K562 (cell line): ENCODE measurements at regions not wholly inside any gene's neighbourhood (a gene's known extent, or its start where the extent isn't known, plus 50 kb on each side); places are given as distances from the start of the nearest gene placed in this dataset.

Experiments used
- FOXK1 ChIP-seq: sonication (generic); formaldehyde crosslinking; IDR thresholded peaks from 2 replicates; pipeline ENCODE4 v1.8.0; 2022; ENCODE audit warnings: missing genetic modification reagents, mild to moderate bottlenecking, borderline replicate concordance
- HMG20A ChIP-seq: fragments of 450-650 bp; formaldehyde crosslinking; conservative IDR thresholded peaks from 2 replicates; pipeline ENCODE4 v1.4.0; 2020; ENCODE audit warnings: mild to moderate bottlenecking, mixed read lengths
- MTF1 ChIP-seq: fragments of 250-450 bp; sonication (Bioruptor Pico); IDR thresholded peaks from 2 replicates; pipeline ENCODE4 v1.9.0; 2021; ENCODE audit warnings: moderate library complexity, mild to moderate bottlenecking, inconsistent platforms, borderline replicate concordance
- PRMT5 ChIP-seq: sonication (generic); formaldehyde crosslinking; IDR thresholded peaks from 2 replicates; pipeline ENCODE4 v1.5.0; 2020; ENCODE audit warnings: missing genetic modification reagents
- RCOR1 ChIP-seq, 2 experiments: IDR thresholded peaks; 2 replicates each; pipeline ENCODE4 v1.6.1; 2012; ENCODE audit warnings: low read depth in 2 of 2, low read length in 2 of 2, borderline replicate concordance in 1 of 2, improper control_type of control experiment in 1 of 2
- SLC30A9 ChIP-seq: fragments of 250-450 bp; sonication (Bioruptor Pico); IDR thresholded peaks from 2 replicates; pipeline ENCODE4 v1.8.0; 2022; ENCODE audit warnings: mild to moderate bottlenecking, moderate library complexity
- TF ChIP-seq, protein P1 (sequence below), 2 experiments: fragments of 450-650 bp; formaldehyde crosslinking in 1 of 2; IDR thresholded peaks; 2 replicates each; pipeline versions ENCODE4 v1.4.0 to v1.6.1; 2014 to 2020; ENCODE audit warnings: mild to moderate bottlenecking in 2 of 2, borderline replicate concordance in 1 of 2, low read depth in 1 of 2
- TF ChIP-seq, protein P2 (sequence below), 3 experiments: IDR thresholded peaks in 2 of 3; conservative IDR thresholded peaks in 1 of 3; 2 replicates each; pipeline ENCODE4 v1.5.1; 2011 to 2012; ENCODE audit warnings: low read length in 3 of 3, mild to moderate bottlenecking in 3 of 3, control low read depth in 2 of 3, improper control_type of control experiment in 1 of 3, inconsistent platforms in 1 of 3, low read depth in 1 of 3, mixed read lengths in 1 of 3, moderate library complexity in 1 of 3; ENCODE audit not compliant: insufficient read depth in 2 of 3
- TF ChIP-seq, protein P3 (sequence below), 2 experiments: fragments of 150-350 bp in 1 of 2; IDR thresholded peaks; 2 replicates each; pipeline ENCODE4 v1.6.1; 2012 to 2016; ENCODE audit warnings: low read depth in 2 of 2, low read length in 2 of 2, mild to moderate bottlenecking in 1 of 2, moderate library complexity in 1 of 2

DNA sequence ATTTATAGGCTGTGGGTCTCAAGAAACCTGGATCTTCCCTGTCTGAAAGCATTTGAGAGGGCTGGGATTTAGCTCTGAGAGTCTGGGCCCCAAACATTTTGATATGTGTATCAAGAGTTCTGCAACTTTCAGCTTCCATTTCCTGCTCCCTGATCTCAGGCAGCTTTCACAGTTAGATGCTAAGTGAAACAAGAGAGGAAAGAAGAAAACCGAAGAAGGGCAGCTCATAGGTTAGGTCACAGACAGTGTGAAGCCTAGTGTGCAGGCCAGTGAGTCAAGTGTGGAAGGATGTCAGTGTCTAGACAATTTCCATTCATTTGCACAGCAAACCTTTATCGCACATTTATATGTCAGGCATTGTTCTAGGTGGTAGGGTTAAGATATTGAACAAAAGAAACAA lies 173.6 kb upstream of the PROK2 start:
- TF ChIP-seq RCOR1 (IDR thresholded peaks at IDR 0.05; ENCODE audit: borderline replicate concordance in 1 of 2, low read depth in 2 of 2, low read length in 2 of 2) = no peak
- TF ChIP-seq PRMT5 (CRISPR knock-in tag) = no peak
- no peak for TF ChIP-seq HMG20A (CRISPR knock-in tag)
- TF ChIP-seq, protein P1, sequence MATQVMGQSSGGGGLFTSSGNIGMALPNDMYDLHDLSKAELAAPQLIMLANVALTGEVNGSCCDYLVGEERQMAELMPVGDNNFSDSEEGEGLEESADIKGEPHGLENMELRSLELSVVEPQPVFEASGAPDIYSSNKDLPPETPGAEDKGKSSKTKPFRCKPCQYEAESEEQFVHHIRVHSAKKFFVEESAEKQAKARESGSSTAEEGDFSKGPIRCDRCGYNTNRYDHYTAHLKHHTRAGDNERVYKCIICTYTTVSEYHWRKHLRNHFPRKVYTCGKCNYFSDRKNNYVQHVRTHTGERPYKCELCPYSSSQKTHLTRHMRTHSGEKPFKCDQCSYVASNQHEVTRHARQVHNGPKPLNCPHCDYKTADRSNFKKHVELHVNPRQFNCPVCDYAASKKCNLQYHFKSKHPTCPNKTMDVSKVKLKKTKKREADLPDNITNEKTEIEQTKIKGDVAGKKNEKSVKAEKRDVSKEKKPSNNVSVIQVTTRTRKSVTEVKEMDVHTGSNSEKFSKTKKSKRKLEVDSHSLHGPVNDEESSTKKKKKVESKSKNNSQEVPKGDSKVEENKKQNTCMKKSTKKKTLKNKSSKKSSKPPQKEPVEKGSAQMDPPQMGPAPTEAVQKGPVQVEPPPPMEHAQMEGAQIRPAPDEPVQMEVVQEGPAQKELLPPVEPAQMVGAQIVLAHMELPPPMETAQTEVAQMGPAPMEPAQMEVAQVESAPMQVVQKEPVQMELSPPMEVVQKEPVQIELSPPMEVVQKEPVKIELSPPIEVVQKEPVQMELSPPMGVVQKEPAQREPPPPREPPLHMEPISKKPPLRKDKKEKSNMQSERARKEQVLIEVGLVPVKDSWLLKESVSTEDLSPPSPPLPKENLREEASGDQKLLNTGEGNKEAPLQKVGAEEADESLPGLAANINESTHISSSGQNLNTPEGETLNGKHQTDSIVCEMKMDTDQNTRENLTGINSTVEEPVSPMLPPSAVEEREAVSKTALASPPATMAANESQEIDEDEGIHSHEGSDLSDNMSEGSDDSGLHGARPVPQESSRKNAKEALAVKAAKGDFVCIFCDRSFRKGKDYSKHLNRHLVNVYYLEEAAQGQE (IDR thresholded peaks at IDR 0.05; ENCODE audit: borderline replicate concordance) = no peak
- TF ChIP-seq, protein P1 (CRISPR knock-in tag; IDR thresholded peaks at IDR 0.05; ENCODE audit: low read depth) = no peak
- TF ChIP-seq, protein P2, sequence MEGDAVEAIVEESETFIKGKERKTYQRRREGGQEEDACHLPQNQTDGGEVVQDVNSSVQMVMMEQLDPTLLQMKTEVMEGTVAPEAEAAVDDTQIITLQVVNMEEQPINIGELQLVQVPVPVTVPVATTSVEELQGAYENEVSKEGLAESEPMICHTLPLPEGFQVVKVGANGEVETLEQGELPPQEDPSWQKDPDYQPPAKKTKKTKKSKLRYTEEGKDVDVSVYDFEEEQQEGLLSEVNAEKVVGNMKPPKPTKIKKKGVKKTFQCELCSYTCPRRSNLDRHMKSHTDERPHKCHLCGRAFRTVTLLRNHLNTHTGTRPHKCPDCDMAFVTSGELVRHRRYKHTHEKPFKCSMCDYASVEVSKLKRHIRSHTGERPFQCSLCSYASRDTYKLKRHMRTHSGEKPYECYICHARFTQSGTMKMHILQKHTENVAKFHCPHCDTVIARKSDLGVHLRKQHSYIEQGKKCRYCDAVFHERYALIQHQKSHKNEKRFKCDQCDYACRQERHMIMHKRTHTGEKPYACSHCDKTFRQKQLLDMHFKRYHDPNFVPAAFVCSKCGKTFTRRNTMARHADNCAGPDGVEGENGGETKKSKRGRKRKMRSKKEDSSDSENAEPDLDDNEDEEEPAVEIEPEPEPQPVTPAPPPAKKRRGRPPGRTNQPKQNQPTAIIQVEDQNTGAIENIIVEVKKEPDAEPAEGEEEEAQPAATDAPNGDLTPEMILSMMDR (IDR thresholded peaks at IDR 0.05 in 2 of 3, conservative IDR thresholded peaks at IDR 0.05 in 1 of 3; ENCODE audit: insufficient read depth in 2 of 3, low read depth in 1 of 3, low read length in 3 of 3) = no peak
- no peak for TF ChIP-seq FOXK1 (CRISPR knock-in tag)
- no peak for TF ChIP-seq SLC30A9 (CRISPR knock-in tag)
- TF ChIP-seq, protein P3, sequence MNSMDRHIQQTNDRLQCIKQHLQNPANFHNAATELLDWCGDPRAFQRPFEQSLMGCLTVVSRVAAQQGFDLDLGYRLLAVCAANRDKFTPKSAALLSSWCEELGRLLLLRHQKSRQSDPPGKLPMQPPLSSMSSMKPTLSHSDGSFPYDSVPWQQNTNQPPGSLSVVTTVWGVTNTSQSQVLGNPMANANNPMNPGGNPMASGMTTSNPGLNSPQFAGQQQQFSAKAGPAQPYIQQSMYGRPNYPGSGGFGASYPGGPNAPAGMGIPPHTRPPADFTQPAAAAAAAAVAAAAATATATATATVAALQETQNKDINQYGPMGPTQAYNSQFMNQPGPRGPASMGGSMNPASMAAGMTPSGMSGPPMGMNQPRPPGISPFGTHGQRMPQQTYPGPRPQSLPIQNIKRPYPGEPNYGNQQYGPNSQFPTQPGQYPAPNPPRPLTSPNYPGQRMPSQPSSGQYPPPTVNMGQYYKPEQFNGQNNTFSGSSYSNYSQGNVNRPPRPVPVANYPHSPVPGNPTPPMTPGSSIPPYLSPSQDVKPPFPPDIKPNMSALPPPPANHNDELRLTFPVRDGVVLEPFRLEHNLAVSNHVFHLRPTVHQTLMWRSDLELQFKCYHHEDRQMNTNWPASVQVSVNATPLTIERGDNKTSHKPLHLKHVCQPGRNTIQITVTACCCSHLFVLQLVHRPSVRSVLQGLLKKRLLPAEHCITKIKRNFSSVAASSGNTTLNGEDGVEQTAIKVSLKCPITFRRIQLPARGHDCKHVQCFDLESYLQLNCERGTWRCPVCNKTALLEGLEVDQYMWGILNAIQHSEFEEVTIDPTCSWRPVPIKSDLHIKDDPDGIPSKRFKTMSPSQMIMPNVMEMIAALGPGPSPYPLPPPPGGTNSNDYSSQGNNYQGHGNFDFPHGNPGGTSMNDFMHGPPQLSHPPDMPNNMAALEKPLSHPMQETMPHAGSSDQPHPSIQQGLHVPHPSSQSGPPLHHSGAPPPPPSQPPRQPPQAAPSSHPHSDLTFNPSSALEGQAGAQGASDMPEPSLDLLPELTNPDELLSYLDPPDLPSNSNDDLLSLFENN (IDR thresholded peaks at IDR 0.05; ENCODE audit: low read depth in 2 of 2, low read length in 2 of 2) = no peak
- TF ChIP-seq MTF1 = no peak
